GM18519 (cell line): ENCODE measurements at regions not wholly inside any gene's neighbourhood (a gene's known extent, or its start where the extent isn't known, plus 50 kb on each side); places are given as distances from the start of the nearest gene placed in this dataset.
"Not testable (repeated sequence)": the region's sequence is repeated elsewhere in the genome, so short reads cannot be mapped to it uniquely, and the experiment has no call there.

Experiments used
- ATAC-seq: cut with Tn5 transposase; IDR thresholded peaks from one replicate; pipeline ENCODE4 v1.9.1; 2021; ENCODE audit warnings: mild to moderate bottlenecking, moderate library complexity; ENCODE audit not compliant: unreplicated experiment, low FRiP score

DNA sequence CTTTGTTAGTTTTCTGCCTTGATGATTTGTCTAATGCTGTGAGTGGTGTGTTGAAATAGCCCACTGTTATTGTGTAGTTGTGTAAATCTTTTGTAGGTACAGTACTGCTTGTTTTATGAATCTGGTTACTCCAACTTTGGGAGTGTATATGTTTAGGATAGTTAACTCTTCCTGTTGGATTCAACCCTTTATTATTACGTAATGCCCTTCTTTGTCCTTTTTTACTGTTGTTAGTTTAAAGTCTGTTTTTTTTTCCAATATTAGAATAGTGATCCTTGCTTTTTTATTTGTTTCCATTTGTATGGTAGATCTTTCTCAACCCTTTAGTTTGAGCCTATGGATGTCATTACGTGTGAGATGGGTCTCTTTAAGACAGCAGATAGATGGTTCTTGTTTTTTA, 261.5 kb upstream of the CDH2 start:
- ATAC-seq, result no peak

DNA sequence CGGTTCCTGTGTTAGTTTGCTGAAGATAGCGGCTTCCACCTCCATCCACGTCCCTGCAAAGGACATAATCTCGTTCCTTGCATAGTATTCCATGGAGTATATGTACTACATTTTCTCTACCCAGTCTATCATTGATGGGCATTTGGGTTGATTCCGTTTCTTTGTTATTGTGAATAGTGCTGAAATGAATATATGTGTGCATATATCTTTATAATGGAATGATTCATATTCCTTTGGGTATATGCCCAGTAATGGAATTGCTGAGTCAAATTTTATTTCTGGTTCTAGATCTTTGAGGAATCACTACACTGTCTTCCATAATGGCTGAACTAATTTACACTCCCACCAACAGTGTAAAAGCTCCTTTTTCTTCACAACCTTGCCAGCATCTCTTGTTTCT, 255.4 kb upstream of the CDH2 start:
- ATAC-seq, result no peak

DNA sequence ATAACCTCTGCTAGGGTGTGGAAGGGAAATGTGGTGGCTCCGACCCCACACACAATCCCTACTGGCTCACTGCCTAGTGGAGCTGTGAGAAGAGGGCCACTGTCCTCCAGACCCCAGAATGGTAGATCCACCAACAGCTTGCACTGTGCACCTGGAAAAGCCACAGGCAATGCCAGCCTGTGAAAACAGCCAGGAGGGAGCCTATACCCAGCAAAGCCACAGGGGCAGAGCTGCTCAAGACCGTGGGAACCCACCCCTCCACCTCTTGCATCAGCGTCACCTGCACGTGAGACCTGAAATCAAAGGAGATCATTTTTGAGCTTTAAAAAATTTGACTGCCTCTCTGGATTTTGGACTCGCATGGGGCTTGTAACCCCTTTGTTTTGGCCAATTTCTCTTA, 249.0 kb upstream of the CDH2 start:
- ATAC-seq, result no peak

DNA sequence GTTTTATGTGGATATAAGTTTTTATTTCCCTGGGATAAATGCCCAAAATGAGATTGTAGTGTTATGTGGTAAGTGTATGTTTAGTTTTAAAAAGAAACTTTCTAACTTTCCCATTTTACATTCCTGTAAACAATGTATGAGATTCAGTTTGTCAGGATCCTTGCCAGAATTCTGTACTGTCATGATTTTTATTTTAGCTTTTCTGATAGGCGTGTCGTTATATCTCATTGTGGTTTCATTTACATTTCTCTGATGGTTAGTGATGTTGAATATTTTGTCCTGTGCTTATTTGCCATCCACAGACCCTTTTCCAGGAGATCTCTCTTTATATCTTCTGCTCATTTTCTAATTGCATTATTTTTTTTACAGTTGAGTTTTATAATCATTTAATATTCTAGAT, 245.6 kb upstream of the CDH2 start:
- ATAC-seq, result no peak

DNA sequence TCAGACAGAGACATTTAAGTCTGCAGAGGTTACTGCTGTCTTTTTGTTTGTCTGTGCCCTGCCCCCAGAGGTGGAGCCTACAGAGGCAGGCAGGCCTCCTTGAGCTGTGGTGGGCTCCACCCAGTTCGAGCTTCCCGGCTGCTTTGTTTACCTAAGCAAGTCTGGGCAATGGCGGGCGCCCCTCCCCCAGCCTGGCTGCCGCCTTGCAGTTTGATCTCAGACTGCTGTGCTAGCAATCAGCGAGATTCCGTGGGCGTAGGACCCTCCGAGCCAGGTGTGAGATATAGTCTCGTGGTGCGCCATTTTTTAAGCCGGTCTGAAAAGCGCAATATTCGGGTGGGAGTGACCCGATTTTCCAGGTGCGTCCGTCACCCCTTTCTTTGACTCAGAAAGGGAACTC, 245.0 kb upstream of the CDH2 start:
- not testable (repeated sequence) for ATAC-seq

DNA sequence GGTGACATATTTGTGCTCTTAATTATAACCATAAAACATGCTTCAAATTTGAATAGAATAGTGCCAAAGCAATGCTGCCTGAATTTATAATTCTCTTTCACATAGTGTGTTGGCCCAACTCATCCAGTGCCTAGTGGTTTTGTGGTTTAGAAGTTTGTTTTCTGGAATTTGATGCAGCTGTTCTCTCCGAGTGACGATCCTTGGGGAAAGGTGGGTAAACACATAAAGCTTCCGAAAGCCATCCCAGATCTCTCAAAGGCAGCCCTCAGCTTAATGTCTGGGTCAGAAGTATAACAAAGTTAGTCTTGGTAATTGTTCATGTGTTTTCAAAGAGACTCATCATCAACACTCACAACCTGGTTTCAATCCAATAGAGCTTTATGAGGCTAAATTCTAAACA, 235.6 kb upstream of the CDH2 start:
- no peak for ATAC-seq

DNA sequence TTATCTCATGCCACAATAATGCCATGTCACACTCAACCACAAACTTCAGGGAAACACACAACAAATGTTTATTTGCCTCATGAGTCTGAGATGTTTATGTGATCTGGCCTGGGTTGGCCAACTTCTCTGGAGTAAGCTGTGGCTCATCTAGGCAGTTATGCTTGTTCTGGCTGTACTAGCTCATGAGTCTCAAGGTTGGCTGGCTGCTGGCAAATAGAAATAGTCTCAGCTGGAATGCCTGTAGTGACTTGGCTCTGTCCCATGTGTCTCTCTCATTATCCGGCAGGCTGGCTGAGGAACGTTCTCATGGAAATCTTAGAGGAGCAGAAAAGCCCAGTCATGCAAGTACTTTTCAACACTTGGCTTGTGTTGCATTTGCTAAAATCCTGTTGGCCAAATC, 234.9 kb upstream of the CDH2 start:
- no peak for ATAC-seq

DNA sequence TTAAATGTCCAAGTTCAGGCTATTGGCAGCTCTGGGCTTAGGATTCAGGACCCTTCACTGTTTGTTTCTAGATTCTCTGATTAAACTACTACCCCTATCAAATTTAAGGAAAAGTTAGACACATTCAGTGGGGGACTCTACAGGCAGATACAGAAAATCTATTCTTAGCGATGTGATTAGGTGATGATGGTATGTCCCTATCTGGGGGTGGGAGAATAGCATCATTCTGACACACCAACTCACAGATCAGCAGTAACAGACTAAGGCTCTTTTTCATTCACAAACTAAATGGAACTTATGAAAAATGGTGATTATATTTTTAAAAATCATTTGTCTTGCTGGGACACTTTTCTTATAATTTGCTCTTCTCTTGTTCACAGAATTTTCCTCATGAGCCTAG, 232.9 kb upstream of the CDH2 start:
- ATAC-seq, result no peak

DNA sequence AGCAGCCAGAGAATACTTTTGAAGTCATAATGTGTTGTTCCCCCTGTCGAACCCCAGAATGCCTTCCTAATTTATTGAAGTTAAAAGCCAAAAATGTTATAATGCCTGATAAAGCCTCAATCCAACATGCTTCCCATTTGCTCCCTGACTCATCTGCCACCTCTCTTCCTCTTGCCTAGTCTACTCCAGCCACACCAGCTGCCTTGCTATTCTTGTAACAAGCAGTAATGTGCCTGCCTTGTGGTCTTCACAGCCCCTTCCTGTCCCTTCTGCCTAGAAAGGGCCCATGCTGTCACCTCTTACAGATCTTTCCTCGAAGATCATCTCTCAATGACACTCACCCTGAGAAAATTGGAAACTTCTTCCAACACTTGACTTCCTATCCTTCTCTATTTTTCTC, 231.6 kb upstream of the CDH2 start:
- no peak for ATAC-seq

DNA sequence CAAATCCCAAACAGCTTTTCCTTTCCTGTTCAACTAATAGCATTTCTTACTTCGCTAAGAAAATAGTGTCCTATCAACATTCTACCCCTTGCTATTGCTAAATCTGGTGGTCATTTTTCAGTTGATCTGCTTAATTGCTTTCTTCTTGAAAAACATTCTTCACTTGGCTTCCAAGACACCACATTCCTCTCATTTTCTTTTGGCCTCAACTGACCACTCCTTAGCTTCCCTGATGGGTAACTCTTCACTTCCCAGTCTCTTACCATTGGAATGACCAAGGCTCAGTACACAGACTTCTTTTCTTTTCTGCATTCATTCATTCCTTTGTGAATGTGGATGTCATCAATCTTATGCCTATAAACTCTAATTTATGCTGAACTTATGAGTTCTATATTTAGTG, 230.8 kb upstream of the CDH2 start:
- ATAC-seq, result no peak

DNA sequence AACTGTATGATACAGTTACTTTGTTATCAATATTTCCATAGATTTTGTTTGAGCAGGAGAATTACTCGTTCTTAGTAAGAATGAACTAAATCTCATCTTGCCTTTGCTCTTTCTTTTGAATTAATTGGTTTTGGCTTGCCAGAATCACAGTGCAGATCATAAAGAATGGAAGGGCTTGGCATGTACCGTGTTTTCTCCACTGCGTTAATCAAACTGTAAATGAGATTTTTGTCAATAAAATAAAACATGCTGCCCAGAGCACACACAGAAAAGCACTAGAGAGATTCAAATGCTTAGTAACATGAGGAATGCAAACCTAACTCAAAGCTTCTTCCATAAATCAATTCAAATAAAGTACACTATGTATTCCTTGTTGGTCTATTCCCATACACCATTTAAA, 229.6 kb upstream of the CDH2 start:
- ATAC-seq, result no peak

DNA sequence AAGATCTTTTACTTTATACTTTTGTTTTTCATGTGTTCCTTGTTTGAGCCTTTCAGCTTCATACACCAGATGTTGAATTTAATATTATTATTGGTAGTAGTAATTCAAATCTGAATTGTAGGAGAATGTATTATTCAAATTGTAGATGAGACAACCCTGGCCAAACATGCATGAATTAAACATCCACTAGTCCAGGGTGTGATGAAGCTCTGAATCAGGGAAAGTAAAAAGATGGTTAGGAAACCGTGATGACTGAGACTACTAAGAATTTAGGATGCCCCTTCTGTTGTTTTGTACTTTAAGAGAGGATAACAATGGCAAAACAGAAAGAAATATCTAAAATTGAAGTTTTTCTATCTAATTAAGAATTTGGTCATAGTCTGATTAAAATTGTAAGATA, 227.8 kb upstream of the CDH2 start:
- no peak for ATAC-seq

DNA sequence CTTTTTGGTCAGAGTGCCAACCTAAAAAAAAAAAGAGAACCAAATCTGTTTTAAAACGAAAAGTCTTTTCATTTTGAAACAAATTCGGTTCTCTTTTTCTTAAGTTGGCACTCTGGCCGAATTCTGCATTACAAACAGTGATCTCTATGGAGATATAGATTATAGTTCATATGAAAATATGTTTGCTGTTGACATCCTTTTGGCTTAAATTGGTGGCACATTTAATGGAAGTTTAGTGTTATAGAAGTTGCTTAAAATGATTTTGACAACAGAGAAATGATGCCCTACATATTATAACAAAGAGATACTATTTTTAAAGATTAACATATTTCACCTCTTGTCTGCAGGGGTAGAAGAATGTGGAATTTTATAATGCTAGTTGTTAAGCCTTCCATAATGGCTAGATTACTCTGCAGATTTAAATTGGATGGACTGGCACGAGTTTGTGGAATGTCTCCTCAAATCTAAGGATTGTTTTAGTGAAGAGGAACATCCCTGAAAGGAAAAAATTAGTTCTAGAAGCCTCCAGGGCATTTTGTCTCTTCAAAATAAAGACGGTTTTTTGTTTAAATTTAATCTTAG, 222.9 kb upstream of the CDH2 start:
- ATAC-seq, result no peak

DNA sequence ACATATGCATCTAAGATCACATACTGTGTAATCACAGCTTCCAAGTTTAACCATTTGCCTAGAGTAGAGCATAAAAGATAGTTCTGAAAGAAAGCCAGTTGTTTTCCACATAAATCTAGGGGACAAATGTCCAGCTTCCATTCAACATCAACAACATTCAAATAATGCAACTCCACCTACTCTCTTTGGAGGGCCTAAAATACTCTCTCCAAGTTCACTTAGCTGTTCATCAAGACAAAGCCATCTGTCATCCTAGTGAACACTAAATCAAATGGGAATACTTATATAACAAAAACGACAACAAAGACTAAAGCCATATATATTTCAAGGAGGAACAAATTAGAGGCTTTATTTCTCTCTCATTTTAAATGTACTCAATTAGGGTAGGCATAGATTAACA, 221.5 kb upstream of the CDH2 start:
- ATAC-seq, result no peak

DNA sequence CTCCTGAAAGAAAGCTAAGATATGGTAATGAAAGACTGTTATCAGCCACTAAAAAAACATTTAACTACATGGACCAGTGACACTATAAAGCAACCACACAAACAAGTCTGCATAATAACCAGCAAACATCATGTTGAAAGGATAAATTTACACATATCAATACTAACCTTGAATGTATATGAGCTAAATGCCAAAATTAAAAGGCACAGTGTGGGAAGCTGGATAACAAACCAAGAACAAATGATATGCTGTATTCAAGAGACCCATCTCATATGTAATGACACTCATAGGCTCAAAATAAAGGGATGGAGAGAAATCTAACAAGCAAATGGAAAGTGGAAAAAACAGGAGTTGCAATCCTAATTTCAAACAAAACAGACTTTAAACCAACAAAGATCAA, 213.1 kb upstream of the CDH2 start:
- no peak for ATAC-seq

DNA sequence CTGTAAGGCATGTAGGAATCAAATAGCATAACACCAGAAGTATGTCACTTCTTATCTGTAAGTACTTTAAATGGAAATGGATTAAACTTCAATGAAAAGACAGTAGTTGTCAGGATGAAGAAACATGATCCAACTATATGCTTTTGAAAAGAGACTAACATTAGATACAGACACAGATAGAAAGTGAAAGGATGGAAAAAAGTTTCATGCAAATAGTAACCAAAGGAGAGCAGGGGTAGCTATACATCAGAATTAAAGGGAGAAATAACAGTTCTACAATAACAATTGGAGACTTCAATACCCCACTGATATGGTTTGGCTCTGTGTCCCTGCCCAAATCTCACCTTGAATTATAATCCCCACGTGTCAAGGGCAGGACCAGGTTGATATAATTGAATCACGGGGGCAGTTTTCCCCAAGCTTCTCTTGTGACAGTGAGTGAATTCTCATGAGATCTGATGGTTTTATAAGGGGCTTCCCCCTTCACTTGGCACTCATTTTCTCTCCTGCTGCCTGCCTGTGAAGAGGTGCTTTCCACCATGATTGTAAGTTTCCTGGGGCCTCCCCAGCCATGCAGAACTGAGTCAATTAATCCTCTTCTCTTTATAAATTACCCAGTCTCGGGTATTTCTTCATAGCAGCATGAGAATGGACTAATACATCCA, 205.4 kb upstream of the CDH2 start:
- no peak for ATAC-seq

DNA sequence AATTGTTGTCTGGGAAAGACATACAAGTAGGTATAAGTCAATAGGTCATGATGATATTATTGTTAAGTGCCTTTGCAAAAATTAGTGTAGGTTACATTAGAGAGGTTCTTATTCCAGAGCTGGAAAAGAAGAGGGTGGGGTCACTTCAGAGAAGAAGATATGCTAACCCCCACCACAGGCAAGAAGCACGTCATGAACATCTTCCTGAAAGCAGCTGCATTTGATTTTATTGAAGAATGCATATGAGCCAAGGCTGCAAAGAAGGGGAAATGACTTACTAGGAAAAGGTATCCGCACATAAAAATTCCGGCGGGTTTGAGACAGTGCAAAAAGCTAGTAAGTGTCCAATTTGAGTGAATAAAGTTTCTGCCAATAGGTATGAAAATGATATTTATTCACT, 195.3 kb upstream of the CDH2 start:
- no peak for ATAC-seq

DNA sequence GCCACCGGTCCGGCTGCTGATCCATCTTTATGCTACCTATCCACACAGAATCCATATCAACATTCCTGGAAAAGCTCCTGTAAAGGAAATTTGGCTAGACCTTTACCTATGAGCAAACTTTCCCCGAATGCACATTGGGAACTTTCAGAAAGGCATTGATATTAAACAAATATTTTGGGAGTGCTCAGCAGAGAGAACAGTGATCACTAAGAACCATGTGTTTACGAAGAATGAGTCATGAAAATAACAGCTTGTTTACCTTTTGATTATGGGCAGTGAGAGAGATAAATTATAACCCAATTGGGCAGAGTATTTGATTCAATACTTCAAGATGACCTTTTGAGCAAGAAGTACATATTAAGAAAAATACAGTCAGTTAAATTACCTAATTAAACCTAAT, 189.7 kb upstream of the CDH2 start:
- no peak for ATAC-seq

DNA sequence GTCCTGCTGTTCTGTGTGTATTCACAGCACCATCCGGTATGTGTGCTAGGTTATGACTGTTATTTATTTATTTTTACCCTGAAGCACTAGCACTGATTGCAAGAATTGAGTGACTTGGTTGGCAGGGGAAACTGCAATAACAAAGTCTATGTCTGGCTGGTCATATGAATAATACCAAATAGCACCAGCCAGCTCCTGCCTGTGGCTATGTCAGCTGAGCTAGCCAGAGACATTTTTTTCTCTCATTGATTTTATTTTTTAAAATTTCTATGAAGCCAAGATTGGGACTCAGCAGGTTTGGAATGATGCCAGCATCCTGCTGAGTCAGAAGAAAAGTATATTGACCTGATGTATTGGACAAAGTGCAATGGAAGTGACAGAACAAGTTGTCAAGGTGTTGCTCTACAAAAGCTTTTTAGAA, 188.5 kb upstream of the CDH2 start:
- no peak for ATAC-seq

DNA sequence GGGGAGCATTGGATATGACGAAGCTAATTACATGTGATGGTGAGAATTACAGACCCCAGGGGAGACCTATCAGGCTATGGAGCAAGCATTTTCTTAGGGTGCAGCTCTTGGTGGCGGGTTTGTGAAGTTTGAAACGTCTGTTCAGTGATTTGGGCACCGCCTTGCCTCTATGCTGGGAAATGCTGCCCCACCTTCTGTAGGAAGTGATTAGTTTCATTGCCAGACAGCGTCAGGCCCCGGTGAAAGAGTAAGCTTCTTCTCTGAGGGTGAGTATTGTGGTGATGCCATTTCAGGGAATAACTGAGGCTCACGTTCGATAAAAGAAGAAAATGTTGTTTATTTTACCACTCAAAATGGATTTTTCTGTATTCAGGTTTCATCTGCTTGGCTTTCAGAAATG, 186.2 kb upstream of the CDH2 start:
- ATAC-seq, result no peak

DNA sequence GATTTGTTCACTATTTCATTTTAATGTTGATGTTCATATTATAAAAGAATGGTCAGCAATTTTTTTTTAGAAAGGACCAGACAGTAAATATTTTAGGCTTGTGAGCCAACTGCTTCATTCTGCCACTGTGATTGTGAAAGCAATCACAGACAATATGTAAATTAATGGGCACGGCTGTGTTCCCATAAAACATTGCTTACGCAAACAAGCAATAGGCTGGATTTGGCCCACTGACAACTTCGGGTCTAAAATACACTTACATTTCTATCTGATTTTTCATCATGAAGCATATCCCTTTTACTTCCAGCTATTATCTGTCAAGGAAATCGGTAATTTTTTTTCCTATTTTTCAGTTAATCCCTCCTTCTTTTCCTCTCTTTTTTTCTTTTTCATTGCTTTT, 182.2 kb upstream of the CDH2 start:
- no peak for ATAC-seq

DNA sequence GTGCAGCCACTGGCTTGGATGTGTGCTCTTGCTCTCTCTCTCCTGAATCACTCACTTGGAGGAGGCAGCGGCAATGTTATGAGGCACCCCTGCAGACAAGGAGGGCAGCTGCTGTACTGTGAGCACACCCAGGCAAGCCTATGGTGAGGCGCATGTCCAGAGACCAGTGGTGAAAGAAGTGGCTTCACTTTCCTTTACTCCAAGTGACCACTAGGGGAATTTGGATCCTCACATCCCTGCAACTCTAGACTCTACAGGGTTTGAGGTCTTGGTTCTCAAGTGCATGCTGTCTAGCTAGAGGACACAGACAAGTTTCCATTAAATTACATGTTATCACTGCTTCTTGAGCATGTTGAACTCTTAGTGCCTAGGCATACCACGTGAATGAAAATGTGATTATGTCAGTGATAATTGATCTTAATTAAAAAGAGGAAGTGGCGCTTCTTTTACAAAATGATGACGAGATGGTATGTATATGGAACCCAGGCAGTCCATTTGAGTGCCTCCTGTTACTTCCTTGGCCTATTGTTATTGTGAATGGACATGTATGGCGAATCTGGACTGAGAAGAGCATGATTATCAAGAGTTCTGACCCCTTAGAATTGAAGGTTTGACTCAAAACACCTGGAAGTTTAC, 181.0 kb upstream of the CDH2 start:
- ATAC-seq, result no peak
